Progenitor cell of endocrine pancreas (in vitro differentiated cells): ENCODE measurements at regions not wholly inside any gene's neighbourhood (a gene's known extent, or its start where the extent isn't known, plus 50 kb on each side); places are given as distances from the start of the nearest gene placed in this dataset.

ENCODE experiments used
- DNase-seq: peaks from one replicate; pipeline ENCODE4 v3.0.0; 2021; ENCODE audit warnings: low spot score; ENCODE audit not compliant: unreplicated experiment
- H3K27ac Mint-ChIP-seq: 2 replicates; pipeline ENCODE4 v1.8.0; 2021; ENCODE audit warnings: mild to moderate bottlenecking, moderate library complexity, mixed read lengths
- H3K27me3 Mint-ChIP-seq: 2 replicates; pipeline ENCODE4 v1.8.0; 2021; ENCODE audit warnings: mixed read lengths
- H3K36me3 Mint-ChIP-seq: 2 replicates; pipeline ENCODE4 v1.8.0; 2022; ENCODE audit warnings: mixed read lengths; ENCODE audit not compliant: insufficient read depth
- H3K4me1 Mint-ChIP-seq: 2 replicates; pipeline ENCODE4 v1.8.0; 2021; ENCODE audit warnings: low read depth, mixed read lengths
- H3K4me3 Mint-ChIP-seq: 2 replicates; pipeline ENCODE4 v1.8.0; 2021; ENCODE audit warnings: low read depth, mild to moderate bottlenecking, moderate library complexity, mixed read lengths
- H3K9me3 Mint-ChIP-seq: 2 replicates; pipeline ENCODE4 v1.8.0; 2021; ENCODE audit warnings: low read depth, mixed read lengths
- TF ChIP-seq, protein P1 (sequence below): fragments of 200-600 bp; sonication (generic); IDR thresholded peaks from one replicate; pipeline ENCODE4 v1.5.0; 2021; ENCODE audit warnings: antibody characterized with exemption, mild to moderate bottlenecking; ENCODE audit not compliant: unreplicated experiment

DNA sequence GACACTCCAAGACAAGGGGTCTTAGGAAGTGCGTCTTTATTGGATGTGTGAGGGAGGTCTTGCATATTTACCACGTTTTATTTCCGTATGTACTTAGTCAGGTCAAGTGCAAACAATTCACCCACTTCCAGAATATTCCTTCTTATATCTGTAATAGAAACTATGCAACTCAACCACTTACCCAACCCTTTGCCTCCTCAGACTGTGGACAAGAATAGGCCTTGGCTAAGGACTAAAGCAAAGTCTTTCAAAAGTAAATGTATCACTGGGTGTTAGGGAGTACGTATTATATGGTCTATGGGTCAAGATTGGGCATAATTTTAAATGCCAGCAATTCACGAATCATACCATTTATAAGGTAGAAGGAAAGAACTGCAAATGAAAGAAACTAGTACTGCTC lies 484.8 kb downstream of the MBD2 start:
- TF ChIP-seq, protein P1, sequence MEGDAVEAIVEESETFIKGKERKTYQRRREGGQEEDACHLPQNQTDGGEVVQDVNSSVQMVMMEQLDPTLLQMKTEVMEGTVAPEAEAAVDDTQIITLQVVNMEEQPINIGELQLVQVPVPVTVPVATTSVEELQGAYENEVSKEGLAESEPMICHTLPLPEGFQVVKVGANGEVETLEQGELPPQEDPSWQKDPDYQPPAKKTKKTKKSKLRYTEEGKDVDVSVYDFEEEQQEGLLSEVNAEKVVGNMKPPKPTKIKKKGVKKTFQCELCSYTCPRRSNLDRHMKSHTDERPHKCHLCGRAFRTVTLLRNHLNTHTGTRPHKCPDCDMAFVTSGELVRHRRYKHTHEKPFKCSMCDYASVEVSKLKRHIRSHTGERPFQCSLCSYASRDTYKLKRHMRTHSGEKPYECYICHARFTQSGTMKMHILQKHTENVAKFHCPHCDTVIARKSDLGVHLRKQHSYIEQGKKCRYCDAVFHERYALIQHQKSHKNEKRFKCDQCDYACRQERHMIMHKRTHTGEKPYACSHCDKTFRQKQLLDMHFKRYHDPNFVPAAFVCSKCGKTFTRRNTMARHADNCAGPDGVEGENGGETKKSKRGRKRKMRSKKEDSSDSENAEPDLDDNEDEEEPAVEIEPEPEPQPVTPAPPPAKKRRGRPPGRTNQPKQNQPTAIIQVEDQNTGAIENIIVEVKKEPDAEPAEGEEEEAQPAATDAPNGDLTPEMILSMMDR, result no peak
- H3K27ac Mint-ChIP-seq, result no peak overlapping the region
- no peaks in the 10 kb centered on the region for H3K27me3 Mint-ChIP-seq
- no peaks in the 10 kb centered on the region for H3K9me3 Mint-ChIP-seq
- H3K4me1 Mint-ChIP-seq, result peaks cover 1% of the 10 kb centered on the region
- no peak overlapping the region for H3K4me3 Mint-ChIP-seq
- DNase-seq, result no peak
- H3K36me3 Mint-ChIP-seq, result no peaks in the 10 kb centered on the region

DNA sequence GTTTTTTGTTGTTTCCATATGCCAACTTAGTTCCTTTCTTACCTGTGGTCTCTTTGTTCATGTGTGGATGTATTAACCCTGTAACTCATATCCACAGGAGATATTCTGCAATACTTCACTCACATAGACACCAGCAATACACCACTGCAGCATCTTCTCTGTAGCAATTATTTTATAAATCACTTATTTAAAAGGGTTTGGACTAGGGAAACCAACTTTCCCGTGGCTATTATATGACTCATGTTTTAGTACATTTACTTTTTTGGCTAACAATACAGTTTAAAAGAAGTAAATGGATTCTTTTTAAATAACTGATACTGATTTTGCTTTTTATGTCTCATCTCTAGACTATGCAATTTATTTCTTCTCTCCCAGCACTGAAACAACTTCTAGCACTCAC lies 488.9 kb downstream of the MBD2 start:
- TF ChIP-seq, protein P1, result no peak
- H3K9me3 Mint-ChIP-seq, result peaks cover 5% of the 10 kb centered on the region
- H3K4me3 Mint-ChIP-seq, result no peak overlapping the region
- H3K36me3 Mint-ChIP-seq, result no peaks in the 10 kb centered on the region
- peaks cover 1% of the 10 kb centered on the region for H3K4me1 Mint-ChIP-seq
- DNase-seq, result no peak
- no peak overlapping the region for H3K27ac Mint-ChIP-seq
- H3K27me3 Mint-ChIP-seq, result no peaks in the 10 kb centered on the region

DNA sequence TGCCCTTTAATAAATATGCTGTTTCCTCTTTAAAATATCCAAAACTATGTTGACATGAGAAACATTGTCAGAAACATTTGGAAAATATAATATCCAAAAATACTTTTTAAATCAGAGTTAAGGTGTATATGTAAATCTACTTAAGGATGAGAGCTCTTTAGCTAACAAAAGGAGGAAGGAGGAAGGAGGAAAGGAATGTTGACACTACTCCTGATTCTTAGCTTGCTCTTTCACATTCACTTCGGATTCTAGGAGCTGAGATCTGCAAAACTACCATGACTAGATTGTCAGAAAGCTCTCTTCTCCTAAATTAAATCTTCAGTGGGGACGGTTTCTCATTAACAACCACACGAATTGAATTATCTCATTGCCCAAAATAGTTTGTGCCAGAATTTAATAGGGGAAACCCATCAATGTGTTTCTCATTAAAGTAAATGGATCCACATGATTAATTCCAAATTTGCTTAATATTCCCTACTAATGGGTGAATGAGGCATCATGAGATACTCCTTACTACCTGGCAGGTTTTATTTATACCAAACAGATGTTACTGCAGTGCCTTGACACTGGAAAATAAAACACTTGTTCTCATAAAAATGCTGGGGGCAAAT lies 509.1 kb downstream of the MBD2 start:
- TF ChIP-seq, protein P1, result no peak
- peaks cover 6% of the 10 kb centered on the region for H3K4me1 Mint-ChIP-seq
- no peak overlapping the region for H3K27ac Mint-ChIP-seq
- no peaks in the 10 kb centered on the region for H3K36me3 Mint-ChIP-seq
- DNase-seq, result no peak
- H3K9me3 Mint-ChIP-seq, result no peaks in the 10 kb centered on the region
- no peak overlapping the region for H3K4me3 Mint-ChIP-seq
- H3K27me3 Mint-ChIP-seq, result no peaks in the 10 kb centered on the region

DNA sequence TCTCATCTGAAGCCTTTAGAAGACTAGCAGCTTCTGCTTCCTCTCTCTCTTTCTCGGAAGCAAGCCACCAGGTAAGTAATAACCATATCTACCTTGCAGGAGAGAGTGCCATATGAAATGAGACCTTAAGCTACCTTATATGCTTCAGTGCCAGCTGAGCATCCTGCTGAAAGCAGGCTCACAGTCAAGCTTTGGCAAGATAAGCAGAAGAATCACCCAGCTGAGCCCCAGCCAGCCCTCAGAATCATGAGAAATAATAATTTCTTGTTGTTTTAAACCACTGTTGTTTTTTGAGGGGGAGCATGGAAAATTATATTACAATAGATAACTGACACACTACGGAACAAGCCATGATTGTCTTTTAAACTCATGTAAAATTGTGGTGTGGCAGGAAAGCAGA lies 514.4 kb downstream of the MBD2 start:
- Mint-ChIP-seq H3K4me3 (no peak overlapping the region), H3K36me3 (no peaks in the 10 kb centered on the region), H3K27me3 (no peaks in the 10 kb centered on the region), H3K9me3 (peaks cover 10% of the 10 kb centered on the region), H3K27ac (no peak overlapping the region), H3K4me1 (no peaks in the 10 kb centered on the region)
- TF ChIP-seq, protein P1, result no peak
- no peak for DNase-seq

DNA sequence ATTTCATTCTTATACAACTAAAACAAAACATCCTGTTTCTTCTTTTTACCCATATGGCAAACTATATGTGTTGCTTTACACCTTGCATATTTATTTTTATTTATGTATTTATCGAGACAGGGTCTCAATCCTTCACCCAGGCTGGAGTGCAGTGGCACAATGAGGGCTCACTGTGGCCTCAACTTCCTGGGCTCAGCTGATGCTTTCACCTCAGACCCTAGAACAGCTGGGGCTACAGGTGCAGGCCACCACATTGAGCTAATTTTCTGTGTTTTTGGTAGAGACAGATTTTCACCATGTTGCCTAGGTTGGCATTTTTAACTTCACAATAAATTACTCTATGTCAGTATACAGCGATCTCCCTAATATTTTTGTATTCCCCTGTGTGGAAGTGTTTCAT lies 522.0 kb downstream of the MBD2 start:
- Mint-ChIP-seq H3K9me3 (no peaks in the 10 kb centered on the region), H3K27ac (no peak overlapping the region), H3K36me3 (no peaks in the 10 kb centered on the region), H3K4me3 (no peak overlapping the region), H3K27me3 (no peaks in the 10 kb centered on the region), H3K4me1 (no peaks in the 10 kb centered on the region)
- TF ChIP-seq, protein P1, result no peak
- no peak for DNase-seq
